HG03439 (cell line): ENCODE measurements at regions not wholly inside any gene's neighbourhood (a gene's known extent, or its start where the extent isn't known, plus 50 kb on each side); places are given as distances from the start of the nearest gene placed in this dataset.
"Not testable (repeated sequence)": the region's sequence is repeated elsewhere in the genome, so short reads cannot be mapped to it uniquely, and the experiment has no call there.

ENCODE experiments used
- ATAC-seq: cut with Tn5 transposase; IDR thresholded peaks from one replicate; pipeline ENCODE4 v1.9.1; 2021; ENCODE audit warnings: mild to moderate bottlenecking, moderate library complexity; ENCODE audit not compliant: unreplicated experiment

DNA sequence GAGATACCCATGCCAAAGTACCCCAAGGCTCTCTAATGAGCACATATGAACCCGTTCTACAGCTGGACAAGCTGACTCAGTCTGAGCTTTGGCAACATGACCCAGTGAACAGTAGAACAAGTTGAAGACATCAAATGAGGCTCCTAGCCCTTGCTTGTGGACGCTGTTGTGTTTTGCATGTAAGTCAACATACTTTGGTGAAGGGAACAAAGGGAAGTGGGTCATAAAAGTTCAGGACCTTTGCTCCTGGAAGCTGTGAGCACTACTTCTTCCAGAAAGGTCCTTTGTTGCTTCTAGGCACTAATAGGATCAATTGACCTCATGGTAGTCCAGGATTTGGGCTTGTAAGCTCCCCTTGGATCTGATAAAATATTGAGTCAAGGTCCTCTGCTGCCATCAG lies 613.5 kb upstream of the TBX3 start:
- ATAC-seq, result no peak

GRCh38 chr12:115296613-115297198 lies 612.7 kb upstream of the TBX3 start:
- ATAC-seq, result no peak

GRCh38 chr12:115295886-115296285 lies 611.9 kb upstream of the TBX3 start:
- ATAC-seq, result no peak

- ATAC-seq, result no peak
These were observed 610.6 kb upstream of the TBX3 start for GRCh38 chr12:115294453-115295133.

- ATAC-seq, result not testable (repeated sequence)
These were observed 601.5 kb upstream of the TBX3 start for GRCh38 chr12:115285429-115285828.

DNA sequence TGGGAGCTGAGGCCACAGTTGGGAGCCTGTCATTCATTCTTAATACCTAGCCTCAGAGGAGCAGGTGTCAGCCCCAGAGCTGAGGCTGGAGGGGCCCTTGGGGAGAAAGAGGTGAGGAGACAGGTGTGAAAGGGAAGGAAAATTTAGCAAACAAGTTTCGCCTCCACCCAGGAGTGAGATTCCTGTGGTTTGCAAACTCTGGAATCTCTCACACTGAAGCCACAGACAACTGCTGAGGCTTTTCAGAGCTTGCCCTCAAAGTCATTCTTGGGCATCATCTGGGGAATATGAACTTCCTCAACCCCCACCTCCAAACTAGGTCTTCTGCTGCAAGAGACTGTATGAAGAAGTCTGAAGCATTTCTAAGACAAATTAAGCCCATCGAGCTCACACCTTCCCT lies 589.5 kb upstream of the TBX3 start:
- ATAC-seq, result no peak

- no peak for ATAC-seq
These were observed 584.5 kb upstream of the TBX3 start for GRCh38 chr12:115268451-115268850.

- no peak for ATAC-seq
These were observed 583.9 kb upstream of the TBX3 start for GRCh38 chr12:115267891-115268290.

DNA sequence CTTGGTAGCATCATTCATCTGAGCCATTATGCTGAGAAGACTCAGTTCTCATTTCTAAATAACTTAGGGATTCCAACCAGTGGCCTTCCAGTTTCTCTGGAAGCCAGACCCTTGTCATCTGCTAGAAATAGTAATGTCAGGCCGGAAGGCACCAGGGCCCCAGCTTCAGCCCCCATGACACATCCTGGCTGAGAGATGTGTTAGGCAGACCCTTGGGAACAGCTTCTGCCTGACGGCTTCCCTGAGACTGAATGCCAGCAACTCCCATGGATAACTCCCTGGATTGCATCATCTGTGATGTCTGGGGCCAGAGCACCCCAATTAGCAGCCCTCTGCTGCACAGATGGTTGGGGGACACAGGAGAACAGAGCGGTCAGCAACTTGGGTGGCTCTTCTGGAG lies 583.5 kb upstream of the TBX3 start:
- ATAC-seq, result no peak

DNA sequence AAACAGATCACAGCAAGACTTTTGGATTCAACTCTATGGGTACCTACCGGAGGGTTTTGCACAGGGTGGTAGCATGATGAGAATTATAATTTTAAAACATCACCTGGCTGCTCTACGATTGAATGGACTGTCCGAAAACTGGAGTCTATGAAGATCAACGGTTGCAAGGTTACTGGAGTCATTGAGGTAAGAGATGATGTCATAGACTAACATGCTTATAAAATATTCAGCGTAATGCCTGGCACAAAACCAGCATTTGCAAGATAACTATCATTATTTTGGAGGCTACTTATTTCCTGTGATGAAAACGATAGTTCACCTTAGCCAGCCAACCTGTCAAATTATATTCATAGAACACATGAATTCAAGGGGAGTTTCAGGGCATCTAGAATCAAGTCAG lies 580.6 kb upstream of the TBX3 start:
- ATAC-seq, result no peak

- ATAC-seq, result no peak
These were observed 577.9 kb upstream of the TBX3 start for GRCh38 chr12:115261691-115262398.

GRCh38 chr12:115260762-115261675 lies 577.0 kb upstream of the TBX3 start:
- ATAC-seq, result no peak

GRCh38 chr12:115259968-115260747 lies 576.2 kb upstream of the TBX3 start:
- ATAC-seq, result no peak

DNA sequence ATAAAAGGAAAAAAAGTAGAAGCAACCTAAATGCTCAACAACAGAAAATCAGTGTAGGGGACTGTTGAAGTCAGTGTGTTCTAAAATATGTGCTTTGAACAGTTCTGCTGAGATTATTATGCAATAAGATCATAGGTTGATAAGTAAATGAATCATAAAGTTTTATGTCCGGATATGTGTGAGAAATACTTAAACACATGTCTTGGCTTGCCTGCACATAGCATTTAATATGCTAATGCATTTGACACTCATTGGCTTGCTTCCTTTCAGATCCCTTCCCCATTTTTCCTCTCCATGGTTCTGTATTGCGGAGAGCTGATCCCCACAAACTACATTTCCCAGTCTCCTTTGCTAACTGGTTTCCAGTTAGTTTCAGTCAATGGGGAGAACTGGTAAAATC lies 573.8 kb upstream of the TBX3 start:
- no peak for ATAC-seq

DNA sequence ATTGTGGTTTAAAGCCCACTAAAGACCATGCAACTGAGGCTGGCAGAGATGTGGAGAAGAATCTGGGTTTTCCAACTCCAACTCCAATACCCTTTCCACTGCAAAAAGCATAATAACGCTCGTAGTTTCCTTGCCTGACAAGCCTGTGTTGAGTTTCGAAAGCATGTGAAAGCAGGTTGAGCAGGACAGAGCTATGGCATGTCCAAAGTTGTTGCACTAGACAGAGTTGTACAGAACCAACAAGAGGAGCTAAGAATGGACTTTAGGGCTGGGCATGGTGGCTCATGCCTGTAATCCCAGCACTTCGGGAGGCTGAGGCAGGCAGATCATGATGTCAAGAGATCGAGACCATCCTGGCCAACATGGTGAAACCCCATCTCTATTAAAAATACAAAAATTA lies 572.0 kb upstream of the TBX3 start:
- ATAC-seq, result no peak

DNA sequence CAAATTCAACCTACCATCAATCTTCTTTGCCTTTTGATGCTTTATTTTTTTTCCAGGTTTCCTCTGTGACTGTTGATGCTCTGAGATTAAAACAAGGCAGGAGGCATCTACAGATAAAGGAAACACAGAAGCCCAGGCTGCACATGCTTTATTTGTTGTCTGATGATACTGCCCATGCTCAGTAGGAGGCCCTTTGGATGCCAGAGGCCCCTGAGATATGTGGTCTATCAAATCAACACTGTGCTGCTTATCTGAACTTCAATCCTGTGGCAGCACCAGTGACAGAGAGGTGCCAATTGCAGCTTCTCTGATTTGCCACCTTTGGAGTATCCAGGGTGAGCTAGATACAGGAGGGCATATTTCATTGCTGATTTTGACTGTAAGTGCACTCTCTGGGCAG lies 571.3 kb upstream of the TBX3 start:
- ATAC-seq, result no peak

DNA sequence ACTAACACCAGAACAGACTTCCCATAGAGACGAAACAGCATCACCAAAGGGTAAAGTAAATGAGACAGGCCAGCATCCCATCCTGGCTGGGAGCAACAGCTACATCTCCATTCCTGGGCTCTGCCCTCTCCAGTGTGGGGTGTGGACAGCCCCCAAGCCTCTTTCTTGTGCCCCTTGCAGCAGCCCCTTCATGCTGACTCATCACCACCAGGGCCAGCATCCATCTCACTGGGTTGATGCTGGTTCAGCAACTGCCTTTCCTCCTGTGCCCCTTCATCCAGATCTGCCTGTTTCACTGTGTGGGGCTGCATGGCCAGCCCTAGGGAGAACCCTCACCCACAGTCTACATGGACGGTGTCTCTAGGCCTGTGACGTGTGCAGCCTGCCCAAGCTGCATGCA lies 569.1 kb upstream of the TBX3 start:
- no peak for ATAC-seq

DNA sequence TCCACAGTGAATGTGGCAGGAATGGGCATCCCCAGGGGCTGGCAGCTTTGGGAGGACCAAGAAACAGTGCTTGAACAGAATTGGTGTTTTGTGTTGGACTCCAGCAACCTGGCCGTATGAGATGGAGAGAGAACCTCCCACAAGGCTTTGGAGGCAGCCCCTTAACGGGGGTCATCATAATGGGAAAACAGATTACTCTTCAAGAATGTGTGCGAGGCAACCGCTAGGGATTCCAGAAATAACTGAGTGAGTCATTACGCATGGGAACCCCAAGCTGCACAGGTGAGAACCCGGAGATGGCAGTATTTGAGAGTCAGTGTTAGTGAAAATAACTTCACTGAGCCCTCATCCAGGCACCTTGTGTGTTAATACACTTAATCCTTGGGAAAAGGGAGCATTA lies 567.8 kb upstream of the TBX3 start:
- ATAC-seq, result no peak

DNA sequence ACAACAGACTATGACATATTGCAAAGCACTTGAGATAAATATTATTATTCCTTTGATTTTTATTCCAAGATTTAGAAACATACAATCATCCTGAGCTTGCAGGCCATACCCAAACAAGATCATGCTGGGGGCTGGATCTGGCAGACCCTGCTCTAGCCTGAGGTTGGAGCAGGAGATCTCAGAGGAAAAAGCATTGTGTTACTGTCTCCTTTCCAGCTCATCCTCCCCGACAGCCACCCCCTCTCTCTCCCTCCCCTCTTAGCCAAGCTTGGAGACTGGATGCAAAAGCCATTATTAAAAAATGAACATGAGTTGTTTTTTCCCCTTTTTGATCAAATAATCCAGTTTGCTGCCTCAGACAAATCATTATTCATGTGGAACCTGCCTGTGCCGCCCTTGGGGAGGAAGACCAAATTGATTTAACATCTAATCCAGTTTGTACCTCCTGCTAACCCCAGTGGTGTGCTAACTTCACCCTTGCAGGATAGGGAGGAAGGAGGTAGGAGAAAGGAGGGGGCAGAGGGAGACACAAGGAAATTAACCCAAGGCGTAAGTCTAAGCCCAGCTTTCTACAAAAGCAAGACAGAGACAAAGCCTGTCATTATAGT lies 565.8 kb upstream of the TBX3 start:
- ATAC-seq, result no peak

GRCh38 chr12:115245020-115245419 lies 561.0 kb upstream of the TBX3 start:
- no peak for ATAC-seq
